ENCODE measurements at regions not wholly inside any gene's neighbourhood (a gene's known extent, or its start where the extent isn't known, plus 50 kb on each side); places are given as distances from the start of the nearest gene placed in this dataset.
"Not testable (repeated sequence)": the region's sequence is repeated elsewhere in the genome, so short reads cannot be mapped to it uniquely, and the experiment has no call there.

DNA sequence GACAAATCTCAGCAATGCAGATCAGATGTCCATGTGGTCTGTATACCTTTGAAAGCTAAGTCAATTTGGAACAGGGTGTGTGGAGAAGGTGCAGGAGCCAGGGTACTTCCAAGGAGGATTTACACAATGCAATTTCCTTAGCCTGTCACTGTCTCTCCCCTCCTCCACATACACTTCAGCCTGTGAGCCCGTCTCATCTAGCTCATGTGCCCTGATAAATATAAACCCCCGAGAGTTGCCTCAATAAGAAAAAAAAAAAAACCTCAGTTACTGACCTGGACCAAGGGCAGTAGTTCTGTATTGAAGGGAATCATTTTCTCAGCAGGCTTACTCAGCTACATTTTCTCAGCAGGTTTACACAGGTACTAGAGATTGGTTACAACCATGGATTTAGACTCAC lies 132.1 kb upstream of the PELI2 start:
- no peak for DNase-seq

- DNase-seq, result no peak
These were observed 117.4 kb upstream of the PELI2 start for GRCh38 chr14:56000846-56001245.

DNA sequence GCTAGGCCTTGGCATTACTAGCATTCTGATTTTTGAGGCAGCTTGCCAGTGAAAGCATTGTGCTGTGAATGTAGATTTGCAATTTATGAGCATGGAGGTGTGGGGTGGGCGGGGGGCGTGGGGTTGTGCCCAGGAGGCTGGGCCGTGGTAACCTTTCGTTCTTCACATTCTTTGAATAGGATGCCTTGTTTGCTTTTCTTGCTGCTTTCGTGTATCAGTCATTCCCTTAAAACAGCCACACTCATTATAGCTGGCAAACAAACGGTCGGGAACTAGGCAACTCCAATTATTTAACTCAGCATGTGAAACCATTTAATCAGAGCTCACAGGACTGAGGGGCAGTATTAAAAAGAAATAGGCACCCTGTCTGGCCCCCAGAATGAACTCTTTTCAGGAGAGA lies 115.9 kb upstream of the PELI2 start:
- DNase-seq, result no peak

- DNase-seq, result no peak
These were observed 115.2 kb upstream of the PELI2 start for GRCh38 chr14:56002876-56003625.

- DNase-seq, result no peak
These were observed 113.9 kb upstream of the PELI2 start for GRCh38 chr14:56004323-56004722.

GRCh38 chr14:56004786-56005185 lies 113.4 kb upstream of the PELI2 start:
- DNase-seq, result no peak

GRCh38 chr14:56005191-56006053 lies 112.8 kb upstream of the PELI2 start:
- DNase-seq, result no peak

DNA sequence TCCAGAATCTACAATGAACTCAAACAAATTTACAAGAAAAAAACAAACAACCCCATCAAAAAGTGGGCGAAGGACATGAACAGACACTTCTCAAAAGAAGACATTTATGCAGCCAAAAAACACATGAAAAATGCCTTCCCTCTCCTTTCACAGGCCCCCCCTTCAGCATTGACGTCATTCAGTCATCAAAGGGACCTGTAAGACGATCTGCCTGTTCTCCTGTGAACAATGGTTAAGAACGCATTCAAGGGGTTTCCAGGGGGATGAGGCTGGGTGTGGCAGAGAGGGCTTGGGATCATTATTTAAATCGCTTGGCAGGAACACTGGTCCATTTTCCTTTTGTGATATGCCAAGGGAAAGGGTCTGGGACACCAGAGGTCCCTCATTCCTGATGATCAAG lies 110.7 kb upstream of the PELI2 start:
- not testable (repeated sequence) for DNase-seq

DNA sequence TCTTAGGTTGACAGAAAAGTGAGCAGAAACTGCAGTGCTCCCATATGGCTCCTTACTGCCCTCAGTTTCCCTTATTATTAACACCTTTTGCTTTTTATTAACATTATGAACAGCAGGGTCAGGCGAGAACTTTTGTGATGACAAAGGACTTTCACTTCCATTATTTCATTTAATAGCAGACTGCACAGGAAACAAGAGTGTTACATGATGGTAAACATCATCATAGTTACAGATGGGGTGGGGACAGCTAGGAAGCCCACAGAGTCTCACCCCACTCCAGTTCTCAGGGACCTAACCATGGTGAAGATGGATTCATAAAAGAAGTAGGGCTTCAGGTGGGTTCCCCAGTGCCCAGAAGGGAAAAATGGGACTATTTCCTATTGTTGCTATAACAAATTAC lies 110.1 kb upstream of the PELI2 start:
- DNase-seq, result no peak

DNA sequence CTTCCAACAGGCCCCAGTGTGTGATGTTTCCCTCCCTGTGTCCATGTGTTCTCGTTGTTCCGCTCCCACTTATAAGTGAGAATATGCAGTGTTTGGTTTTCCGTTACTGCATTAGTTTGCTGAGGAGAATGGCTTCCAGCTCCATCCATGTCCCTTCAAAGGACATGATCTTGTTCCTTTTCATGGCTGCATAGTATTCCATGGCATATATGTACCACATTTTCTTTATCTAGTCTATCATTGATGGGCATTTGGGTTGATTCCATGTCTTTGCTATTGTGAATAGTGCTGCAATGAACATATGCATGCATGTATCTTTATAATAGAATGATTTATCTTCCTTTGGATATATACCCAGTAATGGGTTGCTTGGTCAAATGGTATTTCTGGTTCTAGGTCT lies 109.5 kb upstream of the PELI2 start:
- not testable (repeated sequence) for DNase-seq

- no peak for DNase-seq
These were observed 94.5 kb upstream of the PELI2 start for GRCh38 chr14:56023661-56024081.

DNA sequence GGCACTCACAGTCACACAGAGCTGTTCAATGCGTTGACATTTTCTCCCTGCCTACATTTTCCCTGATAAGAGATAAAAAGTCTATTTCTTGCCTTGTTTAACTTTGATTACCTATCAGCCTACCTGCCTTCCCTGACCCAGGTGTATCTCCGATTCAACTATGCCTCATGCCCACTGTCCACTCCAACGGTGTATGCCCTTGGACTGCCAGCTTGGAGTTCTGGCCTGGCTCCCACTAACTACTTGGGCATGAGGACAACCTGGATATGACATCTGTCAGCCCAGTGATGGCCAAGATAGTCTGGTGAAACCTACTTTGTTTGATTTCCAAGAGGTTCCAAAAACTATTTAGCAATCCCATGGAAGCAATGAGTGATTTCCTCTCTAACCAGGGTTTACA lies 93.0 kb upstream of the PELI2 start:
- DNase-seq, result no peak

DNA sequence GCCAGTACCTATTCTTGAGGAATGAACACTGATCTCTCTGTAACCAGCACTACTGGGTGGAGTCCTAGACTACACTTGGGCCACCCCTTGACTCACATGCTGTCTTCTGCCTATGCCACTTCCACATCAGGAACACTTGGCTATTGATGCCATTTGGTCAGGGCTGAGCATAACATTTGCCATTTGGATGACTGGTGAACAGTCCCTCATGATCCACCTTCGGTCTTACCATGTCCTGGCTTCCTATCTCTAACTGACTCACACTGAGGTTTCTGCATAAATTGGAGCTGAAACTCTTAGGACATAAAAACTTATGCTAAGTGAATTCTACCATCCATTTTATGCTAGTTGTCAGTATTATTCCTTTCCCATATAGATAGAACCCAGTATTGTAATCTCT lies 91.7 kb upstream of the PELI2 start:
- no peak for DNase-seq

- DNase-seq, result no peak
These were observed 90.8 kb upstream of the PELI2 start for GRCh38 chr14:56027421-56027820.

DNA sequence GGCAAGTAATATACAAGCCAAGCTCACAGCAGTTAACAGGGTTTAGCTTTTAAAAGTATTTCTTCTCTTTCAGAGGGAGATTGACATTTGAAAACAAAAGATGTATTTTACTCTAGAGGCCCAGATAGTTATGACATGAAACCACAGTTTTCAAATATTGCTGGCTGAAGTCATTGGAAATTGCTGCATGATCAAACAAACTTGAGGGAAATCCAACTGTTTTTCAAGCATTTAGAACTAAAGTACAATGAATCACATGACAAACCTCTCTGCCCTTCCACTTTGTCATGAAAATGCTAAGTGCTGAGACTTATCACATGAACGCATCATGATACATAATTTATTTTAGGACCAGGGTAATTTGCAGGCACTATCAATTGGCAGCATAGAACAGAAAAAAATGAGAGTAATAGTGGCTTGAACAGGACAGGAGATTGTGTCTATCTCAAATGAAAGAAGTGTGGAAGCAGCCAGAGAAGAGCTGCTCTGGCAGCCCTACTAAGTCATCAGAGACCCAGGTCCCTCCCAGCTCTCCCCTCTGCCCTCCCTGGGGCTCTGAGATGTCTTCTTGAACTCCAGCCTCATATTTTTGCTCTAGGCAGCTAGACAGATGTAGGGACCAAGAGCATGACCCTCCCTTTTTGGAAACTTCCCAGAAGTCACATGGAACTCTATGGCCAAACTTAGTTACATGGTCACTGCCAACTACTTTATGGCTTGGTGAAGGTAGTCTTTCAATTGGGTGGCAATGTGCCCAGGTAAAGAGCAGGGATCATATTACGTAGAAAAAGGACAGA lies 90.1 kb upstream of the PELI2 start:
- DNase-seq, result no peak

DNA sequence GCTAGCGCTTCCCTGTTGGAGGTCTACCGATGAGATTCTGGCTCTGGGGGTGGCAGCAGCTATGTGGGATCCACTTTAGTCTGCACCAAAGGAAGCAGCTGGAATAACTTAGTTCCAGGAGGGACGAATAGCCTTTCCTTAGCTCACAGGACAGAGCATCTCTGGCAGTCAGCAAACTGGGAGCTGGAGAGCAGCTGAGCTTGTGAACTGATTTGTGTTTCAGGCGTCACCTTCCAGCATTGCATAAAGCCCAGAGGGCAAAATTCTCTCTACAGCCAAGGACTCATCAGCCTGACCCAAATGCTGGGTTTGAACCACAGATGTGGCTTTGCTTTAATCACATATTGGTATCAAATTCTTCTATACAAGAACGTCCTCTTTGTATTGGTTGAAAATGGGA lies 81.9 kb upstream of the PELI2 start:
- DNase-seq, result no peak

- no peak for DNase-seq
These were observed 78.1 kb upstream of the PELI2 start for GRCh38 chr14:56040121-56040520.

DNA sequence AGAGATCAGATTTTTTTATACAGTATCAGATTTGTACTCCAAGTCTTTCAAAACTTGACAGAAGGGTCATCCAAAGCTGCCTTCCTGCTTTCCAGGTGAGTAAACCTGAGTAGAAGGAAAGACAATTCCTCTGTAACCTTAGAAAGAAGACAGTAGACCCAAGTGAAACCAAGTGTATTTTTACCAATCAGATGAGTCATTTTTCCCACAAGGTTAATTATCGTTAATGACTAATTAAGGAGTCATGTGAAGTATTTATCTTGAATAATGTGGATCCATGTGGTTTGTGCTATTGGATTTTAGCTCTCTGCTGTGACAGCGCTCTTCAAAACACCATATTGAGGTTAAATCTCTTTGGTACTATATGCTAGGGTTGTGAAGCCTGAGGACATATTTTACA lies 74.0 kb upstream of the PELI2 start:
- no peak for DNase-seq

DNA sequence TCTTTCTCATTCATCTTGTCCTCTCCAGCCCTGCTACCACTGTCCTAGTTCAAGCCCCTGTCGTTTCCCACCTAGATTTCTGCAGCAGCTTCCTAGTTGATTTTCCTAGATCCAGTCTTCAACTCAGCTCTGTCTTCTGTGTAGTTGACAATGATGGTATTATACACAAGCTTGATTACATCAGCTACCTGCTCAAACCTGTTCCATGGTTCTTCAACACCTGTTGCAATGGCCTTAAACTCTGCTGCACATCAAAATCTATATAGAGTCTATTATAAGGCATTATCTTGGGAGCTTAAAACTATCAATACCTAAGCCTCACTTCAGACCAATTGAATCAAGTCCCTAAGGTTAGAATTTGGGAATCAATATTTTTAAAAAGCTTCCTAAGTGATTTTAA lies 71.7 kb upstream of the PELI2 start:
- no peak for DNase-seq

GRCh38 chr14:56046996-56047395 lies 71.2 kb upstream of the PELI2 start:
- no peak for DNase-seq

GRCh38 chr14:56049536-56049935 lies 68.7 kb upstream of the PELI2 start:
- DNase-seq, result no peak

DNA sequence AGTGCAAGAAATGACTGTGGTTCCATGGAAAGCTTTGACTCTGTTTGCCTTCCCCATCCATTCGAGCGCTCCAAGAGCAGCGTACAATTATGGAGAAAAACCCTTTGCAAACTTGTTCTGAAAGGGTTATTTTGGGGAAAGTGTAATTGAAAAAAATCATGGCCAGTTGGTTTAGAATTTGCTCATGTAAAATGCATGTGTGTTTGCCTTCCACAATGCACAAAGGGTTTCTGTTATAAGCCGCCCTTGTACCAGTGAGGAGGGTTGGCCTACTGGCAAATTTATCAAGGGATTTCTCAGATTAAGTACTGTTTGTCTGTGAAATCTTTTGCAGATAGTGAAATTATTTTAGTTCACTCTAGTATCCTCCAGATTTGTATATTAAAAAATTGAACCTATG lies 62.7 kb upstream of the PELI2 start:
- DNase-seq, result no peak

- no peak for DNase-seq
These were observed 62.2 kb upstream of the PELI2 start for GRCh38 chr14:56056031-56056430.

Data from GOT3 (cell line).